HCT116 (cell line): ENCODE measurements at regions not wholly inside any gene's neighbourhood (a gene's known extent, or its start where the extent isn't known, plus 50 kb on each side); places are given as distances from the start of the nearest gene placed in this dataset.

Experiments
- ATAC-seq: fragments of 200-7000 bp; cut with Tn5 transposase; 2 replicates; pipeline ENCODE4 v1.9.1; 2020; ENCODE audit warnings: mild to moderate bottlenecking, moderate library complexity
- BruUV-seq: library from RNA; stranded (reverse); fragments of 400-500 nt; replicated peaks from 2 replicates; lab custom pipeline; 2021; lab: Mats Ljungman, UMichigan
- CTCF ChIA-PET: fragments of 300-600 bp; sonication (Branson Sonifier 250); formaldehyde crosslinking; loops from one replicate; lab custom pipeline; 2021; ENCODE audit warnings: antibody characterized with exemption; lab: Charles Lee
- POLR2A ChIA-PET: fragments of 300-600, 350-600 bp; sonication (Branson Sonifier 250); formaldehyde crosslinking; loops from one replicate; lab custom pipeline; 2021; ENCODE audit warnings: antibody characterized with exemption; lab: Charles Lee
- RAD21 ChIA-PET, 2 experiments: fragments of 300-600 bp; sonication (Branson Sonifier 250); formaldehyde crosslinking; loops; one replicate each; lab custom pipeline; 2023; ENCODE audit warnings: low total read pairs in 2 of 2; ENCODE audit not compliant: uncharacterized antibody in 2 of 2, unreplicated experiment in 2 of 2, low non-redundant PET in 1 of 2; lab: Charles Lee
- DNase-seq: peaks from one replicate; pipeline ENCODE4 v3.0.0-alpha.2; 2010; ENCODE audit warnings: low read depth, low spot score
- H2AFZ ChIP-seq: fragments of 200-600 bp; shearing (Covaris generic), sonication (generic); 2 replicates; pipeline ENCODE4 v1.6.1; 2017; ENCODE audit warnings: low read depth, mixed run types, mixed read lengths, antibody characterized with exemption, low read length; ENCODE audit not compliant: poor library complexity, severe bottlenecking
- H3K27ac ChIP-seq: 2 replicates; pipeline ENCODE4 v1.5.1; 2012; ENCODE audit warnings: low read depth, low read length
- H3K27me3 ChIP-seq: fragments of 200-600 bp; sonication (generic); 2 replicates; pipeline ENCODE4 v1.6.1; 2016; ENCODE audit warnings: mixed run types, low read length, mixed read lengths; ENCODE audit not compliant: insufficient read depth
- H3K36me3 ChIP-seq, 2 experiments: fragments of 200-500 bp in 1 of 2; fragments of 200-600 bp in 1 of 2; sonication (Bioruptor generic) in 1 of 2; sonication (generic) in 1 of 2; 2 replicates each; pipeline versions ENCODE4 v1.5.1 to v1.6.1; 2014 to 2016; ENCODE audit warnings: low read length in 2 of 2, inconsistent platforms in 1 of 2, mixed read lengths in 1 of 2, mixed run types in 1 of 2; ENCODE audit not compliant: insufficient read depth in 2 of 2, control insufficient read depth in 1 of 2
- H3K4me1 ChIP-seq, 2 experiments: fragments of 200-600 bp in 1 of 2; sonication (generic) in 1 of 2; 2 replicates each; pipeline versions ENCODE4 v1.5.1 to v1.6.1; 2012 to 2017; ENCODE audit warnings: low read length in 2 of 2, inconsistent platforms in 1 of 2, mild to moderate bottlenecking in 1 of 2, mixed read lengths in 1 of 2, mixed run types in 1 of 2, moderate library complexity in 1 of 2; ENCODE audit not compliant: insufficient read depth in 2 of 2, control insufficient read depth in 1 of 2
- H3K4me2 ChIP-seq: fragments of 200-600 bp; sonication (generic); 2 replicates; pipeline ENCODE4 v1.6.1; 2017; ENCODE audit warnings: mixed run types, low read length, mixed read lengths
- H3K4me3 ChIP-seq, 2 experiments: fragments of 200-600 bp in 1 of 2; sonication (generic) in 1 of 2; replicated peaks in 1 of 2; 2 replicates each; pipeline ENCODE4 v1.5.1; 2011 to 2016; ENCODE audit warnings: low read length in 2 of 2, control low read depth in 1 of 2, low read depth in 1 of 2, mild to moderate bottlenecking in 1 of 2, mixed read lengths in 1 of 2, mixed run types in 1 of 2
- H3K79me2 ChIP-seq: fragments of 200-600 bp; sonication (generic); 2 replicates; pipeline ENCODE4 v1.6.1; 2017; ENCODE audit warnings: mild to moderate bottlenecking, mixed run types, low read length, moderate library complexity, mixed read lengths; ENCODE audit not compliant: insufficient read depth
- H3K9ac ChIP-seq: fragments of 200-600 bp; sonication (generic); 2 replicates; pipeline ENCODE4 v1.6.1; 2016; ENCODE audit warnings: low read length, mixed read lengths
- H3K9me2 ChIP-seq: fragments of 200-600 bp; sonication (generic), shearing (Covaris generic); 2 replicates; pipeline ENCODE4 v1.6.1; 2017; ENCODE audit warnings: mixed run types, mild to moderate bottlenecking, moderate library complexity; ENCODE audit not compliant: insufficient read depth
- H3K9me3 ChIP-seq, 2 experiments: fragments of 200-500 bp in 1 of 2; fragments of 200-600 bp in 1 of 2; sonication (Bioruptor generic) in 1 of 2; sonication (generic) in 1 of 2; 2 replicates each; pipeline ENCODE4 v1.6.1; 2014 to 2017; ENCODE audit warnings: low read length in 2 of 2, mixed read lengths in 2 of 2, inconsistent platforms in 1 of 2, low read depth in 1 of 2, mild to moderate bottlenecking in 1 of 2, mixed run types in 1 of 2, moderate library complexity in 1 of 2; ENCODE audit not compliant: control insufficient read depth in 1 of 2, insufficient read depth in 1 of 2
- H4K20me1 ChIP-seq: fragments of 200-600 bp; sonication (generic), shearing (Covaris generic); 2 replicates; pipeline ENCODE4 v1.6.1; 2017; ENCODE audit warnings: mixed run types, mild to moderate bottlenecking, moderate library complexity; ENCODE audit not compliant: insufficient read depth
- ELF1 ChIP-seq: IDR thresholded peaks from 2 replicates; pipeline ENCODE4 v1.6.1; 2012; ENCODE audit warnings: low read depth, borderline replicate concordance
- FOSL1 ChIP-seq: IDR thresholded peaks from 2 replicates; pipeline ENCODE4 v1.6.1; 2012; ENCODE audit warnings: low read depth
- POLR2A ChIP-seq: IDR thresholded peaks from 2 replicates; pipeline ENCODE4 v1.7.0; 2011; ENCODE audit warnings: borderline replicate concordance; ENCODE audit not compliant: insufficient read depth, insufficient read length; ENCODE audit errors: extremely low read depth
- POLR2AphosphoS5 ChIP-seq: IDR thresholded peaks from 2 replicates; pipeline ENCODE4 v1.6.1; 2011; ENCODE audit warnings: mild to moderate bottlenecking, low read depth, low read length, moderate library complexity
- SRF ChIP-seq: IDR thresholded peaks from 2 replicates; pipeline ENCODE4 v1.6.1; 2012; ENCODE audit warnings: low read depth
- ZNF274 ChIP-seq: fragments of 200-500 bp; sonication (Bioruptor generic); IDR thresholded peaks from 2 replicates; pipeline ENCODE4 v1.6.1; 2014; ENCODE audit warnings: mild to moderate bottlenecking, low read depth, low read length, inconsistent platforms
- intact Hi-C: fragments of 100-400 bp; cut with micrococcal nuclease; formaldehyde crosslinking; loops from 2 replicates; pipeline ENCODE4 v1.10.0; 2022
- TF ChIP-seq, protein P1 (sequence below), 3 experiments: fragments of 200-600 bp in 1 of 3; sonication (generic) in 1 of 3; IDR thresholded peaks in 2 of 3; conservative IDR thresholded peaks in 1 of 3; 2 replicates each; pipeline ENCODE4 v1.5.1; 2012 to 2017; ENCODE audit warnings: low read depth in 2 of 3, low read length in 2 of 3, antibody characterized with exemption in 1 of 3, borderline replicate concordance in 1 of 3, control low read depth in 1 of 3, mild to moderate bottlenecking in 1 of 3, mixed read lengths in 1 of 3, mixed run types in 1 of 3, moderate library complexity in 1 of 3; ENCODE audit not compliant: insufficient read depth in 1 of 3
- TF ChIP-seq, protein P2 (sequence below): IDR thresholded peaks from 2 replicates; pipeline ENCODE4 v1.6.1; 2011; ENCODE audit warnings: mild to moderate bottlenecking, low read length, moderate library complexity; ENCODE audit not compliant: insufficient replicate concordance; ENCODE audit errors: extremely low read depth
- TF ChIP-seq, protein P3 (sequence below): IDR thresholded peaks from 2 replicates; pipeline ENCODE4 v1.6.1; 2012
- TF ChIP-seq, protein P4 (sequence below): IDR thresholded peaks from 2 replicates; pipeline ENCODE4 v1.6.1; 2012; ENCODE audit warnings: low read depth

DNA sequence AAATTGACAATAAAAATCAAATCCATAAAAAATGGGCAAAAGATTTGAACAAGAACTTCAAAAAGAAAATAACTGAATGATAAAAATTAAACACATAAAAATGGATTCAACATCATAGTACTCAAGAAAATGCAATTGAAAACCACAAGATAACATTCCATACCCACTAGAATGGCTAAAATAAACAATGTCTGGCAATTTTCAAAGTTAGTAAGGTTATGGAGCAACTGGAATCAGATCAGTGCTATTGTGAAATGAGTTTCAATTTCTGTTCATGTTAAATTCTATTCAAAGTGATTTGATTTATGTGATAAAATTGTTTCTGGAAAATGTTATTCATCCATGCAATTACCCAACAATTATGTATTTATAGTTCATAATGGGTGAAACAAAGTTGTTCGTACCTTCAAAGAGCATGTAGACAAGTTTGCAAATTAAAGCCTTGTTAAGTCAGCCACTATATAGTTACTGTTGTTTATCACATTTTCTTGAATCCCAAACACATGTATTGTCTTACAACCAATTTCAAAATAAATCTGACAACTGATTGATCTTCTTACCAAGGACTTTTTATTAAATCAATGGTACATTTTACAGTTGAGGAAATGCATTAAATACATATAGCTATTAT, 151.5 kb upstream of the CENPW start:
- TF ChIP-seq ZNF274 (no peak), POLR2AphosphoS5 (no peak)
- ChIA-PET POLR2A (no interaction called here), RAD21 (no interaction called here), CTCF (no interaction called here)
- H4K20me1 ChIP-seq, result no peaks in the 10 kb centered on the region
- no peaks in the 10 kb centered on the region for H3K79me2 ChIP-seq
- H3K9me3 ChIP-seq, result no peaks in the 10 kb centered on the region; a peak in 1 of 4 replicates
- H3K4me1 ChIP-seq, result no peaks in the 10 kb centered on the region
- no peak overlapping the region for H2AFZ ChIP-seq
- BruUV-seq, result no TSS peak
- intact Hi-C loops, result no loop called here
- H3K4me2 ChIP-seq, result no peak overlapping the region
- no peaks in the 10 kb centered on the region for H3K36me3 ChIP-seq
- ATAC-seq (no peak), DNase-seq (no peak)
- no peak overlapping the region for H3K9ac ChIP-seq
- no peak overlapping the region for H3K27ac ChIP-seq
- H3K4me3 ChIP-seq, result no peak overlapping the region
- H3K27me3 ChIP-seq, result no peaks in the 10 kb centered on the region
- H3K9me2 ChIP-seq, result no peaks in the 10 kb centered on the region

DNA sequence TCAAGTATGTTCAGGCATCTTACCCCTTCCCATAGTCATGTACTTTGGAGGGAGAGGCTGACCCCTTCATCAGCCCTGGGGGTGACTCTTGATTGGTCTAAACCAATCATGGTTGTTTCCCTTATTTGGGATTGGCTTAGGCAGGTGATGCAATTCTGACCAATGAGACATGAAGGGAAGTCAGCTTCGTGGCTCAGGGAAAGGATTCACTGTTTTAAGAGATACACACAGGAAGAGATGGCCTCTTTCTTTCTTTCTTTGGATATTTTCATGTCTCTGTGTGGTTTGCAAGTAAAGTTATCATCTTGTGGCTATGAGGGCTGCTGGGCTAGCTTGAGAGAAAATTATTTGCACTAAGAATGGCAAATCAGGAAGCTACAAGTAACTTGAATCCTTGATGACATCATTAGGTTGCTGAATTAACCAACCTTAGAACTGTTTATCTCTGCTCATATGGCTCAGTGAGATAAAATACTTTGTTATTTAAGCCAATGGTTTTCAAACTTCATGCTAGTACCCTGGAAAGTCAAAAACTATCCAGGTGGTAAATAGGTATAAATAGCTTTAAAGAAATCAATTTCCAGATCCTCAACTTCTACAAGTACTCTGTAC, 144.2 kb upstream of the CENPW start:
- ChIA-PET RAD21 (no interaction called here), CTCF (no interaction called here)
- ATAC-seq, result no peak

More for the DNA sequence above, 144.2 kb upstream of the CENPW start:
- no peaks in the 10 kb centered on the region for H3K4me1 ChIP-seq
- intact Hi-C loops, result no loop called here
- POLR2A ChIA-PET, result no interaction called here
- H3K27me3 ChIP-seq, result no peaks in the 10 kb centered on the region
- H3K4me3 ChIP-seq, result no peak overlapping the region
- no TSS peak for BruUV-seq
- H3K9ac ChIP-seq, result no peak overlapping the region
- no peak overlapping the region for H2AFZ ChIP-seq
- no peak overlapping the region for H3K27ac ChIP-seq
- TF ChIP-seq, protein P1, sequence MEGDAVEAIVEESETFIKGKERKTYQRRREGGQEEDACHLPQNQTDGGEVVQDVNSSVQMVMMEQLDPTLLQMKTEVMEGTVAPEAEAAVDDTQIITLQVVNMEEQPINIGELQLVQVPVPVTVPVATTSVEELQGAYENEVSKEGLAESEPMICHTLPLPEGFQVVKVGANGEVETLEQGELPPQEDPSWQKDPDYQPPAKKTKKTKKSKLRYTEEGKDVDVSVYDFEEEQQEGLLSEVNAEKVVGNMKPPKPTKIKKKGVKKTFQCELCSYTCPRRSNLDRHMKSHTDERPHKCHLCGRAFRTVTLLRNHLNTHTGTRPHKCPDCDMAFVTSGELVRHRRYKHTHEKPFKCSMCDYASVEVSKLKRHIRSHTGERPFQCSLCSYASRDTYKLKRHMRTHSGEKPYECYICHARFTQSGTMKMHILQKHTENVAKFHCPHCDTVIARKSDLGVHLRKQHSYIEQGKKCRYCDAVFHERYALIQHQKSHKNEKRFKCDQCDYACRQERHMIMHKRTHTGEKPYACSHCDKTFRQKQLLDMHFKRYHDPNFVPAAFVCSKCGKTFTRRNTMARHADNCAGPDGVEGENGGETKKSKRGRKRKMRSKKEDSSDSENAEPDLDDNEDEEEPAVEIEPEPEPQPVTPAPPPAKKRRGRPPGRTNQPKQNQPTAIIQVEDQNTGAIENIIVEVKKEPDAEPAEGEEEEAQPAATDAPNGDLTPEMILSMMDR (IDR thresholded peaks at IDR 0.05 in 2 of 3, conservative IDR thresholded peaks at IDR 0.05 in 1 of 3; ENCODE audit: borderline replicate concordance in 1 of 3, insufficient read depth in 1 of 3, low read depth in 2 of 3, low read length in 2 of 3), result no peak
- TF ChIP-seq, protein P2, sequence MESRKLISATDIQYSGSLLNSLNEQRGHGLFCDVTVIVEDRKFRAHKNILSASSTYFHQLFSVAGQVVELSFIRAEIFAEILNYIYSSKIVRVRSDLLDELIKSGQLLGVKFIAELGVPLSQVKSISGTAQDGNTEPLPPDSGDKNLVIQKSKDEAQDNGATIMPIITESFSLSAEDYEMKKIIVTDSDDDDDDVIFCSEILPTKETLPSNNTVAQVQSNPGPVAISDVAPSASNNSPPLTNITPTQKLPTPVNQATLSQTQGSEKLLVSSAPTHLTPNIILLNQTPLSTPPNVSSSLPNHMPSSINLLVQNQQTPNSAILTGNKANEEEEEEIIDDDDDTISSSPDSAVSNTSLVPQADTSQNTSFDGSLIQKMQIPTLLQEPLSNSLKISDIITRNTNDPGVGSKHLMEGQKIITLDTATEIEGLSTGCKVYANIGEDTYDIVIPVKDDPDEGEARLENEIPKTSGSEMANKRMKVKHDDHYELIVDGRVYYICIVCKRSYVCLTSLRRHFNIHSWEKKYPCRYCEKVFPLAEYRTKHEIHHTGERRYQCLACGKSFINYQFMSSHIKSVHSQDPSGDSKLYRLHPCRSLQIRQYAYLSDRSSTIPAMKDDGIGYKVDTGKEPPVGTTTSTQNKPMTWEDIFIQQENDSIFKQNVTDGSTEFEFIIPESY, result no peak
- TF ChIP-seq, protein P3, sequence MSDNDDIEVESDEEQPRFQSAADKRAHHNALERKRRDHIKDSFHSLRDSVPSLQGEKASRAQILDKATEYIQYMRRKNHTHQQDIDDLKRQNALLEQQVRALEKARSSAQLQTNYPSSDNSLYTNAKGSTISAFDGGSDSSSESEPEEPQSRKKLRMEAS, result no peak
- TF ChIP-seq POLR2A, result no peak
- TF ChIP-seq, protein P4, sequence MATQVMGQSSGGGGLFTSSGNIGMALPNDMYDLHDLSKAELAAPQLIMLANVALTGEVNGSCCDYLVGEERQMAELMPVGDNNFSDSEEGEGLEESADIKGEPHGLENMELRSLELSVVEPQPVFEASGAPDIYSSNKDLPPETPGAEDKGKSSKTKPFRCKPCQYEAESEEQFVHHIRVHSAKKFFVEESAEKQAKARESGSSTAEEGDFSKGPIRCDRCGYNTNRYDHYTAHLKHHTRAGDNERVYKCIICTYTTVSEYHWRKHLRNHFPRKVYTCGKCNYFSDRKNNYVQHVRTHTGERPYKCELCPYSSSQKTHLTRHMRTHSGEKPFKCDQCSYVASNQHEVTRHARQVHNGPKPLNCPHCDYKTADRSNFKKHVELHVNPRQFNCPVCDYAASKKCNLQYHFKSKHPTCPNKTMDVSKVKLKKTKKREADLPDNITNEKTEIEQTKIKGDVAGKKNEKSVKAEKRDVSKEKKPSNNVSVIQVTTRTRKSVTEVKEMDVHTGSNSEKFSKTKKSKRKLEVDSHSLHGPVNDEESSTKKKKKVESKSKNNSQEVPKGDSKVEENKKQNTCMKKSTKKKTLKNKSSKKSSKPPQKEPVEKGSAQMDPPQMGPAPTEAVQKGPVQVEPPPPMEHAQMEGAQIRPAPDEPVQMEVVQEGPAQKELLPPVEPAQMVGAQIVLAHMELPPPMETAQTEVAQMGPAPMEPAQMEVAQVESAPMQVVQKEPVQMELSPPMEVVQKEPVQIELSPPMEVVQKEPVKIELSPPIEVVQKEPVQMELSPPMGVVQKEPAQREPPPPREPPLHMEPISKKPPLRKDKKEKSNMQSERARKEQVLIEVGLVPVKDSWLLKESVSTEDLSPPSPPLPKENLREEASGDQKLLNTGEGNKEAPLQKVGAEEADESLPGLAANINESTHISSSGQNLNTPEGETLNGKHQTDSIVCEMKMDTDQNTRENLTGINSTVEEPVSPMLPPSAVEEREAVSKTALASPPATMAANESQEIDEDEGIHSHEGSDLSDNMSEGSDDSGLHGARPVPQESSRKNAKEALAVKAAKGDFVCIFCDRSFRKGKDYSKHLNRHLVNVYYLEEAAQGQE, result no peak
- TF ChIP-seq FOSL1, result no peak
- TF ChIP-seq ELF1, result no peak
- TF ChIP-seq SRF, result peak; percentile 51; the same call in 1 of the 2 replicates
- H3K4me2 ChIP-seq, result no peak overlapping the region
- no peaks in the 10 kb centered on the region; a peak in 1 of 4 replicates for H3K9me3 ChIP-seq
- H3K9me2 ChIP-seq, result no peaks in the 10 kb centered on the region
- DNase-seq, result no peak
- no peaks in the 10 kb centered on the region for H3K36me3 ChIP-seq
- no peaks in the 10 kb centered on the region for H3K79me2 ChIP-seq
- H4K20me1 ChIP-seq, result no peaks in the 10 kb centered on the region
